Breast epithelium (tissue), 4 donors: ENCODE measurements at regions not wholly inside any gene's neighbourhood (a gene's known extent, or its start where the extent isn't known, plus 50 kb on each side); places are given as distances from the start of the nearest gene placed in this dataset.

Experiments used
- DNase-seq, 2 donors: peaks; one replicate each; pipeline ENCODE4 v3.0.0-alpha.2; 2019; ENCODE audit warnings: low spot score in 2 of 2
- H3K27ac ChIP-seq, 2 donors: fragments of 200-600 bp; sonication (generic) in 1 of 2; one replicate each; pipeline ENCODE4 v1.5.1; 2016 to 2019; ENCODE audit warnings: mild to moderate bottlenecking in 1 of 2
- H3K27me3 ChIP-seq, 2 donors: fragments of 200-600 bp; sonication (generic) in 1 of 2; one replicate each; pipeline versions ENCODE4 v1.5.1 to v1.6.0; 2017 to 2019; ENCODE audit warnings: control low read depth in 1 of 2, mild to moderate bottlenecking in 1 of 2
- H3K36me3 ChIP-seq: fragments of 200-600 bp; one replicate; pipeline ENCODE4 v1.5.1; 2019
- H3K4me1 ChIP-seq, 2 donors: fragments of 200-600 bp; sonication (generic); one replicate each; pipeline ENCODE4 v1.5.1; 2016 to 2019; ENCODE audit warnings: control low read depth in 1 of 2
- H3K4me3 ChIP-seq, 3 donors: fragments of 200-600 bp; sonication (generic); 1 replicate in 2 of 3; 2 replicates in 1 of 3; pipeline ENCODE4 v1.5.1; 2016 to 2019; ENCODE audit warnings: mild to moderate bottlenecking in 3 of 3, moderate library complexity in 2 of 3
- H3K9me3 ChIP-seq, 2 donors: fragments of 200-600 bp; sonication (generic) in 1 of 2; one replicate each; pipeline ENCODE4 v1.5.1; 2016 to 2019; ENCODE audit warnings: control low read depth in 1 of 2
- POLR2A ChIP-seq: fragments of 450-650 bp; IDR thresholded peaks from one replicate; pipeline ENCODE4 v1.6.1; 2016; ENCODE audit warnings: antibody characterized with exemption, mild to moderate bottlenecking, moderate library complexity
- POLR2AphosphoS5 ChIP-seq, 3 donors: sonication (generic); formaldehyde crosslinking; IDR thresholded peaks; one replicate each; pipeline ENCODE4 v1.6.1; 2017; ENCODE audit warnings: antibody characterized with exemption in 3 of 3
- intact Hi-C: fragments of 100-400 bp; cut with DNase I; formaldehyde crosslinking; loops from one replicate; pipeline ENCODE4 v1.15.1; 2023; ENCODE audit warnings: low total_unique reads
- TF ChIP-seq, protein P1 (sequence below), 3 donors: fragments of 450-650 bp; IDR thresholded peaks; one replicate each; pipeline ENCODE4 v1.5.1; 2016 to 2017; ENCODE audit warnings: antibody characterized with exemption in 3 of 3, mild to moderate bottlenecking in 3 of 3, moderate library complexity in 3 of 3

DNA sequence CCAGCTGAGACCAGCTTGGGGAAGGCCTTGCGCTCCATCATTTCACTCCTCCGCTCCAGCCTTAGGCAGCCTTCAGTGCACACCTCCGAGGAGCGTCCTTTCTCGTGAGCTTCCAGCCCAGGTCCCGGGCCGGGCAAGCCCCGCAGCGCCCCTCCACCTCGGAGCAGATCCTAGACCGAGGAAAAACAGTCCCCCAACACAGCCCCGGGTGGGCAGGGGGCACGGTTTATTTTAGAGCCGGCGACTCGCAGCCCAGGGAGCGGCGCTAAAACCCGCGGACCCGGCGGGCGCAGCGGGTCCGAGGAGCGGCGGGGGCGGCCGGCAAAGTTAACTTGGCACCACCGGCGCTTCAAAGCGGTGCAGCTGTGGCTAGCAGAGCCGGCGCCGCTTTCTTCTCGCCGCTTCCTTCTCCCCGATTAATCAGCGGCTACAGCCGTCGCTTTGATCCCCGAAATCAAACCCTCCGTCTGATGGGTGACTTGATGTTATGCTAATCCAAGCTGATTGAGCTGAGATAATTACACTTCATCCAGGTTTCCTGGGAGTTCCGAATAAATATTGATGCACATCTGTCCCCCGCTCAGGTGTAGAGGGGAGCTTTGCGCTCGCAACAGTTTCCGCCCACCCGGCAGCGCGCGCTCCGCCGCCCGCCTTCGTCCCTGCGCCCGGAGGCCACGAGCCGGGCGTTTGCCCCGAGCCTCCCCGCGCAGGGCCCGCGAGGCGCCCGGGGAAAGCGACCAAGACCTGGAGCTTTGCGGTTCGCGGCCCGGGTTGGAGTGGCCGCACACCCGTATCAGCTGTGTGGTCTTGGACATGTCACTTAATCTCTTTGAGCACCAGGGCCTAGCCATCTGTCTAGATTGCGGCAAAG, 192.7 kb downstream of the BUD13 start:
- TF ChIP-seq POLR2A: no peak
- TF ChIP-seq, protein P1, sequence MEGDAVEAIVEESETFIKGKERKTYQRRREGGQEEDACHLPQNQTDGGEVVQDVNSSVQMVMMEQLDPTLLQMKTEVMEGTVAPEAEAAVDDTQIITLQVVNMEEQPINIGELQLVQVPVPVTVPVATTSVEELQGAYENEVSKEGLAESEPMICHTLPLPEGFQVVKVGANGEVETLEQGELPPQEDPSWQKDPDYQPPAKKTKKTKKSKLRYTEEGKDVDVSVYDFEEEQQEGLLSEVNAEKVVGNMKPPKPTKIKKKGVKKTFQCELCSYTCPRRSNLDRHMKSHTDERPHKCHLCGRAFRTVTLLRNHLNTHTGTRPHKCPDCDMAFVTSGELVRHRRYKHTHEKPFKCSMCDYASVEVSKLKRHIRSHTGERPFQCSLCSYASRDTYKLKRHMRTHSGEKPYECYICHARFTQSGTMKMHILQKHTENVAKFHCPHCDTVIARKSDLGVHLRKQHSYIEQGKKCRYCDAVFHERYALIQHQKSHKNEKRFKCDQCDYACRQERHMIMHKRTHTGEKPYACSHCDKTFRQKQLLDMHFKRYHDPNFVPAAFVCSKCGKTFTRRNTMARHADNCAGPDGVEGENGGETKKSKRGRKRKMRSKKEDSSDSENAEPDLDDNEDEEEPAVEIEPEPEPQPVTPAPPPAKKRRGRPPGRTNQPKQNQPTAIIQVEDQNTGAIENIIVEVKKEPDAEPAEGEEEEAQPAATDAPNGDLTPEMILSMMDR (IDR thresholded peaks at IDR 0.05): no peak
- no peak for TF ChIP-seq POLR2AphosphoS5 (IDR thresholded peaks at IDR 0.05)
- Histone ChIP-seq H3K4me3 (peak overlapping the region in 2 of 3 donors; percentile 22 to 40), H3K27ac (no peak overlapping the region), H3K27me3 (peaks cover 3 to 45% of the 10 kb centered on the region in 2 donors), H3K9me3 (no peaks in the 10 kb centered on the region), H3K4me1 (no peaks in the 10 kb centered on the region), H3K36me3 (no peaks in the 10 kb centered on the region)
- no peak for DNase-seq
- intact Hi-C loops: no loop called here

DNA sequence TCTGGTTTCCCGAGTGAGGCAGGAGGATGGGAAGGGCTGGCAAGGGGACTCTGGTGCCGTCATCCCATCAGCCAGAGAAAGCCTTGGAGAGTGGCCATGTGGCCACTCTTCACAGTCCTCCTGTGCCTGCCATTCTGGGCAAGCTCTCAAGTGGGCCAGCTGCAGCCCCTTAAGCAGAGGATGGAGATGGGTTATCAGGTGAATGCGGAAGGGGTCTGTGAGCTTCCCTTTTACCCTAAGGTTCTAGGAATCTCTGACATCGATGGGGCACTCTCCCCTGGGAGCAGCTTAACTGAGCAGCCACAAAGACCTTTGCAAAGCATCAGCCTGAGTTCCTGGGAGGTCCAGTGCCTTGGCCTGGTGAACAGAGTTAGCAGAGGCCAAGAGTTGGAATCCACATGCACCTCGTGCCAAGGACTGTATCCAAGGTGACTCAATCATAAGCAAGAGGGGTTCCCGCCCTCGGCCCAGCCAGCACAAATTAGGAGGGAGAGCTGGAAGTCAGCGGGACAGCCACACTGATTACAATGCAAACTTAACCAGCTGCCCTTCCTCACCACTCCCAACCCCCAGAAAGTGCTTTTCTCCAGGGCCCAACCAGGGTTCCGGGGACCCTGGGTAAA, 193.6 kb downstream of the BUD13 start:
- H3K27me3 ChIP-seq: peaks cover 3 to 45% of the 10 kb centered on the region in 2 donors

DNA sequence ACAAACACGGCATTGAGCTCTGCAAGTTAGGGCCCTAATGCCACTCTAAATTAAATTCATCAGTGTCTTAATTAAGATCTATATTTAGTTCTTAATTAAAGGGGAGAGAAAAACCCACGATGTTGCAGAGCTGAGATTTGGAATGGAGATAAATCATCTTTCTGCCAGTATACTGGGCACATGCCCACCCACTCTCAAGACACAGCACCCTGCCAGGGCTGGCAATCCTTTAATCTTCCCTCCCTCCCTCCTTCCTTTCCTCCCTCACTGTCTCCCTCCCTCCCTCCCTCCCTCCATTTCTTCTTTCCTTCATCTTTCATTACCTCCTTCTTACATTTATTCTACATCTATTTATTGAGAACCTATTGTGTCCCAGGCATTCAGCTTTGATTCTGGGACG, 194.8 kb downstream of the BUD13 start:
- Histone ChIP-seq H3K9me3 (no peaks in the 10 kb centered on the region), H3K27ac (no peak overlapping the region), H3K36me3 (no peaks in the 10 kb centered on the region), H3K27me3 (peaks cover 3 to 45% of the 10 kb centered on the region in 2 donors), H3K4me3 (no peak overlapping the region), H3K4me1 (no peaks in the 10 kb centered on the region)
- no peak for DNase-seq
- TF ChIP-seq POLR2A (no peak), POLR2AphosphoS5 (IDR thresholded peaks at IDR 0.05) (no peak)
- TF ChIP-seq, protein P1 (IDR thresholded peaks at IDR 0.05): no peak
- intact Hi-C loops: no loop called here

More for the DNA sequence above, 193.6 kb downstream of the BUD13 start:
- DNase-seq: peak in 1 of 2 donors; percentile 22
- no peak overlapping the region for H3K4me3 ChIP-seq
- intact Hi-C loops: no loop called here
- H3K9me3 ChIP-seq: no peaks in the 10 kb centered on the region
- no peak overlapping the region for H3K27ac ChIP-seq
- H3K36me3 ChIP-seq: no peaks in the 10 kb centered on the region
- H3K4me1 ChIP-seq: no peaks in the 10 kb centered on the region
- no peak for TF ChIP-seq POLR2A
- TF ChIP-seq, protein P1 (IDR thresholded peaks at IDR 0.05): no peak
- no peak for TF ChIP-seq POLR2AphosphoS5 (IDR thresholded peaks at IDR 0.05)

DNA sequence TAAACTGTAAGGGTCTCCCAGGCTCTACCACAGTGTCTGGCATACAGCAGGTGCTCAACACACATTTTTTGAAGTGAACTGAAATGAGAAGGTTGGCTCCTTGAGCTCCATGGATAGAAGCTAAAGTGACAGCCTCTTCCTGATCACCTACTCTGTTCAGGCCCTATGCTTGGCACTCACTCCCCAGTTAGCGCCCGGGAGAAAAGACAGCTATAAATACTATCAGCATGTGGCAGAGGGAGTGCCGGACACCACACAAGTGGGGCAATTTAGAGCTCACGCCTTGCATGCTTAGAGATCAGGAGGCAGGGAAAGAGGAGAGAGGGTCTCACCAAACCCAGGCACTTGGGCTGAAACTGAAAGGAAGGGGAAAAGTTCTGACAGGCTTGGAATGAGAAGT, 195.5 kb downstream of the BUD13 start:
- Histone ChIP-seq H3K27me3 (peaks cover 3 to 45% of the 10 kb centered on the region in 2 donors), H3K9me3 (no peaks in the 10 kb centered on the region), H3K27ac (no peak overlapping the region), H3K36me3 (no peaks in the 10 kb centered on the region), H3K4me1 (no peaks in the 10 kb centered on the region), H3K4me3 (no peak overlapping the region)
- intact Hi-C loops: no loop called here
- TF ChIP-seq POLR2A (no peak), POLR2AphosphoS5 (IDR thresholded peaks at IDR 0.05) (no peak)
- TF ChIP-seq, protein P1 (IDR thresholded peaks at IDR 0.05): no peak
- no peak for DNase-seq

DNA sequence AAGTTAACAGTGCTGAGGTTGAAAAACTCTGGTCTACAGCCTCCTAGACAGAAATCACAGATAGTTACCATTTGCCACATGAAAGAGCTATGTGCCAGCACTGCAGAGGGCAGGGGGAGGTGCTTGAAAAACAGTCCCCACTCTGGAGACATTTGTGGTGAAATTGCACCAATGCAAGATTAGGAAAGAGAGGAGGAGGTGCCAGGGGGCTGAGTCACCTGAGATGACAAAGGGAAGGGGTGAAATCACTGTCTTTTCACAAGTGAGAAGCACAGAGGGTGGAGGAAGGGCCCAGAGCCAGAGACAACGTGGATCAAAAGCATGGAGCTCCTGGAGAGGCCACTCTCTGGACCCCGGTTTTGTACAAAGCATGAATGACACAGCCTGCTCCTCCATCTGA, 196.3 kb downstream of the BUD13 start:
- Histone ChIP-seq H3K4me1 (no peaks in the 10 kb centered on the region), H3K9me3 (no peaks in the 10 kb centered on the region), H3K4me3 (no peak overlapping the region), H3K36me3 (no peaks in the 10 kb centered on the region), H3K27me3 (peaks cover 3 to 43% of the 10 kb centered on the region in 2 donors), H3K27ac (no peak overlapping the region)
- TF ChIP-seq, protein P1 (IDR thresholded peaks at IDR 0.05): no peak
- TF ChIP-seq POLR2A: no peak
- TF ChIP-seq POLR2AphosphoS5 (IDR thresholded peaks at IDR 0.05): no peak
- DNase-seq: no peak
- intact Hi-C loops: no loop called here
